GM21723 (cell line): ENCODE measurements at regions not wholly inside any gene's neighbourhood (a gene's known extent, or its start where the extent isn't known, plus 50 kb on each side); places are given as distances from the start of the nearest gene placed in this dataset.

Experiments used
- ATAC-seq: cut with Tn5 transposase; IDR thresholded peaks from one replicate; pipeline ENCODE4 v1.9.1; 2021; ENCODE audit warnings: mild to moderate bottlenecking, moderate library complexity; ENCODE audit not compliant: unreplicated experiment

- ATAC-seq: no peak
Measured at GRCh38 chr13:94968757-94969086, 256.4 kb upstream of the SOX21 start.

GRCh38 chr13:94968040-94968756 lies 255.9 kb upstream of the SOX21 start:
- ATAC-seq: no peak

- ATAC-seq: no peak
Measured at GRCh38 chr13:94967183-94968039, 255.1 kb upstream of the SOX21 start.

DNA sequence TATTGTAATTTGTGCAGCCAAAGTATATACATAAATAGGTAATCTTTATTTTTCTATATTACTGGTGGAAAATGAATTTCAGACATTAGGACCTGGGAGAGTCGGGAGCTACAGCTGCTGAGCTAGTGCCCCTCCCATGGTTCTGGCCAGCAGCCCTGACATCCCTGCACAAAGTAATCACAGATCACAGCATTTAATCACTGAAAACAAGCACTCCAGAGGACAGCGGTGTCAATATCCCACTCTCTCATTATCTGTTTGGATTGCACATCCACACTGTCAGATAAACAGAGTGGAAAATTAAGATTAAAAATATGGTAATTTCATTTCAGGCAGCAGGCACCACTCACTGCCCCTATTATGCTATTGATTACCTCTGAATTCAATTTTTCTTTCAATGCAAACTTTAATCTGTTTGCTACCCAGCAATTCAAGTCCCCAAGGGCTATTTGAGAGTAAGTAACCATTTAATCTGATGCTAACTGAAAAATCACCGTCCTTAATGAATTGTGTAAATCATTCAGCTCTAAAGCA lies 254.1 kb upstream of the SOX21 start:
- ATAC-seq: no peak

GRCh38 chr13:94959626-94960025 lies 247.3 kb upstream of the SOX21 start:
- no peak for ATAC-seq

GRCh38 chr13:94956417-94957110 lies 244.2 kb upstream of the SOX21 start:
- ATAC-seq: no peak

DNA sequence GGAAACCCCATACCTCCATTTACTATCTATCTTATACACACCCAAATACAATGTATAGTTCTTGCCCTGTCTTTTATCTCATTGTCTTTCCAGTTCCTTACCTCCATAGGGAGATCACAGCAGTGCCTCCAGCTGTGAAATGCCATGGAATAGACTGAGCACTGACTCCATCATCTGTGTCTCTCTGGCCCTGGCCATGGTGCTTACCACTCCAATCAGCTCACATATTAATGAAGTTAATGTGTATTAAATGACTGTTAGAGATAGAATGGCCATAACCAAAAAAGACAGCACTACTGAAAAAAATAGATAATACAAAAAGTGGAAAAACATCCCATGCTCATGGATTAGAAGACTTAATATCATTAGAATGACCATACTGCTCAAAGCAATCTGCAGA lies 240.4 kb upstream of the SOX21 start:
- ATAC-seq: no peak

GRCh38 chr13:94950303-94950702 lies 238.0 kb upstream of the SOX21 start:
- no peak for ATAC-seq

- no peak for ATAC-seq
Measured at GRCh38 chr13:94947965-94948371, 235.6 kb upstream of the SOX21 start.

DNA sequence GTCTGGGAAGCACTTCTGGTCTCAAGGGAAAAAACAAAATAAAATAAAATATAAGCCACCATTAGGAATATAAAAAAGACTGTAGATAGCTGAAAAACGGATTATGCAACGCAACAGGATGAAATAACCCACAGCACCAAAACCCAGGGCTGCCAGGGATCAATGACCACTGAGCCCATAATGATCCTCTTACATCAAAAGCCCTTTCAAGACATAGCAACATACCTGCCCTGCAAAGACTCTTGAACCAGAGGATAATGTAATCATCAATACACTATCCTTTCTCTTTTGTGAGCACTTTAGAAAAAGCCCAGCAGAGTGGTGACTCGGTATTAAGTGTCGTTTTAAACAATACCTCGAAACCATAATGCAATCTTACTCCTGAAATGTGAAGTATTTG lies 235.0 kb upstream of the SOX21 start:
- ATAC-seq: no peak

- ATAC-seq: no peak
Measured at GRCh38 chr13:94946039-94946438, 233.7 kb upstream of the SOX21 start.

DNA sequence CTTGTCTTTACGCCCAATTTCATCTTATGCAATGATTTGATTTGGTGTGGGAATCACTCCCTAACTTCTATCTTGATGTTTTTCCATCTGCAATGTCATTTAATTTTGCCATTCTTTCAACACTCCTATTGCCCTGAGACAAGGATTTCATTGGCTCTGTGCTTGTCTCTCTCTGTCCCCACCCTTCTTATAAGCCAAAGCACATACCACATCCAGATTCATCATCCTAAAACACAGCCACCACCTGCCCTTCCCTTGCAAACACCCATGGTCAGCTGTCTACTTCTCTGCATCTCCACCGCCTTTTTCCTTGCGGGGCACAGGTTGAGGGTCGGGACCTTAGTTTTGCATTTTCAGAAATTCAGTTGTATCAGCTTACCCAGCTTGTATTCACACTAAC lies 225.8 kb upstream of the SOX21 start:
- ATAC-seq: no peak

DNA sequence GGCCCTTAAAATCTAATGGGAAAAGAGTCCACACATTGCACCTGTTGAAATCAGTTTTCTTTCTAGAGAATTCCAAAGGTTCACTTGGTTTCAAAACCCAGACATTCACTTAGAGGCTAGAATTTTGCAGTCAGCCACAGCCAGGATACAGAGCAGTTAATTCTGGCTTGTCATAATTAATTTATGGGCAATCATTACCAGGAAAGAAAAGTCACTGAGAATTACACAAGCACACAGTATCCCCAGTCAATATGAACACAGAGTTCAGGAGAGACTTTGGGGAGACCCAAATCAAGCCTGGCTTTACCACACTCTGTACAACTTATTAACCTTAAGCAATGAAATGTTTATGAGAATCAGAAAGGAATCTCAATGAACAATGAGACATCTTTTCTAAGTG lies 224.3 kb upstream of the SOX21 start:
- no peak for ATAC-seq

GRCh38 chr13:94933936-94934335 lies 221.6 kb upstream of the SOX21 start:
- no peak for ATAC-seq

- no peak for ATAC-seq
Measured at GRCh38 chr13:94933230-94933751, 220.9 kb upstream of the SOX21 start.

GRCh38 chr13:94928127-94928775 lies 215.9 kb upstream of the SOX21 start:
- no peak for ATAC-seq

- ATAC-seq: no peak
Measured at GRCh38 chr13:94925263-94925662, 212.9 kb upstream of the SOX21 start.

DNA sequence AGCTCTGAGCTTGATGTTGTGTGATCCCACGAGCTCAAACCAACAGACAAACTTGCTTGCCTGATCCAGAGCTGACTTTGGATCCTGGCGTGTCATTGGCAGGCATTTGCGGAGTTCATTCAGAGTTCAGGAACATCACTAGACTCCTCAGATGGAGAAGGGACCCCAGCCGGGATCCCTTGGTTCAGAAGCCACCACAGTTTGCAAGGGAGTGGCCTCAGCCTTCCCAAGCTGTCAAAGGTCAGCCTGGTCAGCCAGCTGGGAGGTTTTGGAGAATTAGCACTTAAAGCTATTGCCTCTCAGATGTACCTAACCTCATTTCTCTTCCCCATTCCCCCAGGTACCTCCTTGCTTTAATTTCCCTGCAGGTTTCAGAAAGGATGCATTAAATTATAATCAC lies 208.8 kb upstream of the SOX21 start:
- no peak for ATAC-seq

- no peak for ATAC-seq
Measured at GRCh38 chr13:94920578-94920977, 208.2 kb upstream of the SOX21 start.

DNA sequence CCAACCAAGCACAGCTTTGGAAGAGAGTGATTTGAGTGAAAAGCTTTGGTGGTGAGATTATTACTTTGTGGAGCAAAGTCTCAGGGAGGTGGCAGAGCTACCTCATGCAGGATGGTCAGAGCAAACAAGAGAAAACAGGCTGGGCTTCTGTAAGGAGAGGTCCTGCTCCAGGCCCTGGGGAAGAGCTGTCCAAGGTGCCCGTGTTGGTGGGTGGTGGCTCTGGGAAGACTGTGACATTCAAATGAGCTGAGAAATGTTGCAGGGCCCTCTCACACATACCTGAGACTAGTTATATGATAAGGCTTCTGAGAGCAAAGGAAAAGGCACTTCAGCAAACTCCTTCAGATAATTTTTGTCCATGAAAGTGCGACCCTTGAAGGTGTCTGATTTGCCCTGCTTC lies 205.5 kb upstream of the SOX21 start:
- no peak for ATAC-seq

GRCh38 chr13:94914895-94915294 lies 202.6 kb upstream of the SOX21 start:
- ATAC-seq: no peak
